ENCODE measurements at regions not wholly inside any gene's neighbourhood (a gene's known extent, or its start where the extent isn't known, plus 50 kb on each side); places are given as distances from the start of the nearest gene placed in this dataset.

DNA sequence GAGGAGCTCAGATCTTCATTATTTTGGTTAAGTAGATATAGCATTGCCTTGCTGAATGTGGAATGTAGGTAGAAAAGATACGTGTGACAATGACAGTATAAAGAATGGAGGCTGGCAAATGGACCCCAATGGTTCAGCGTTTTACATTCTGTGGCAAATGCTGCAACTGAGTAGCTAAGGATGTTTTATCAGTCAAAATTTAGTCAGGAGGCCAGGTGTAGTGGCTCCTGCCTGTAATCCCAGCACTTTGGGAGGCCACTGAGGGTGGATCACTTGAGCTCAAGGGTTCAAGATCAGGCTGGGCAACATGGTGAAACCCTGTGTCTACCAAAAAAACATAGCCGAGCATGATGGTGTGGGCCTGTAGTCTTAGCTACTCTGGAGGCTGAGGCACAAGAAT, 120.5 kb upstream of the GHITM start:
- no peak for TF ChIP-seq ESRRA (IDR thresholded peaks at IDR 0.05; ENCODE audit: borderline replicate concordance, low read length)
- TF ChIP-seq, protein P1, sequence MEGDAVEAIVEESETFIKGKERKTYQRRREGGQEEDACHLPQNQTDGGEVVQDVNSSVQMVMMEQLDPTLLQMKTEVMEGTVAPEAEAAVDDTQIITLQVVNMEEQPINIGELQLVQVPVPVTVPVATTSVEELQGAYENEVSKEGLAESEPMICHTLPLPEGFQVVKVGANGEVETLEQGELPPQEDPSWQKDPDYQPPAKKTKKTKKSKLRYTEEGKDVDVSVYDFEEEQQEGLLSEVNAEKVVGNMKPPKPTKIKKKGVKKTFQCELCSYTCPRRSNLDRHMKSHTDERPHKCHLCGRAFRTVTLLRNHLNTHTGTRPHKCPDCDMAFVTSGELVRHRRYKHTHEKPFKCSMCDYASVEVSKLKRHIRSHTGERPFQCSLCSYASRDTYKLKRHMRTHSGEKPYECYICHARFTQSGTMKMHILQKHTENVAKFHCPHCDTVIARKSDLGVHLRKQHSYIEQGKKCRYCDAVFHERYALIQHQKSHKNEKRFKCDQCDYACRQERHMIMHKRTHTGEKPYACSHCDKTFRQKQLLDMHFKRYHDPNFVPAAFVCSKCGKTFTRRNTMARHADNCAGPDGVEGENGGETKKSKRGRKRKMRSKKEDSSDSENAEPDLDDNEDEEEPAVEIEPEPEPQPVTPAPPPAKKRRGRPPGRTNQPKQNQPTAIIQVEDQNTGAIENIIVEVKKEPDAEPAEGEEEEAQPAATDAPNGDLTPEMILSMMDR (IDR thresholded peaks at IDR 0.05), result no peak
- no peak for TF ChIP-seq EP300 (IDR thresholded peaks at IDR 0.05)
- TF ChIP-seq POLR2A (IDR thresholded peaks at IDR 0.05; ENCODE audit: low read length), result no peak
- no peak for TF ChIP-seq RFX5 (IDR thresholded peaks at IDR 0.05)
- TF ChIP-seq CBX8 (IDR thresholded peaks at IDR 0.05), result no peak
- TF ChIP-seq RCOR1 (IDR thresholded peaks at IDR 0.05; ENCODE audit: low read depth, low read length), result no peak
- TF ChIP-seq, protein P2, sequence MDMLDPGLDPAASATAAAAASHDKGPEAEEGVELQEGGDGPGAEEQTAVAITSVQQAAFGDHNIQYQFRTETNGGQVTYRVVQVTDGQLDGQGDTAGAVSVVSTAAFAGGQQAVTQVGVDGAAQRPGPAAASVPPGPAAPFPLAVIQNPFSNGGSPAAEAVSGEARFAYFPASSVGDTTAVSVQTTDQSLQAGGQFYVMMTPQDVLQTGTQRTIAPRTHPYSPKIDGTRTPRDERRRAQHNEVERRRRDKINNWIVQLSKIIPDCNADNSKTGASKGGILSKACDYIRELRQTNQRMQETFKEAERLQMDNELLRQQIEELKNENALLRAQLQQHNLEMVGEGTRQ (IDR thresholded peaks at IDR 0.05), result no peak
- TF ChIP-seq, protein P3, sequence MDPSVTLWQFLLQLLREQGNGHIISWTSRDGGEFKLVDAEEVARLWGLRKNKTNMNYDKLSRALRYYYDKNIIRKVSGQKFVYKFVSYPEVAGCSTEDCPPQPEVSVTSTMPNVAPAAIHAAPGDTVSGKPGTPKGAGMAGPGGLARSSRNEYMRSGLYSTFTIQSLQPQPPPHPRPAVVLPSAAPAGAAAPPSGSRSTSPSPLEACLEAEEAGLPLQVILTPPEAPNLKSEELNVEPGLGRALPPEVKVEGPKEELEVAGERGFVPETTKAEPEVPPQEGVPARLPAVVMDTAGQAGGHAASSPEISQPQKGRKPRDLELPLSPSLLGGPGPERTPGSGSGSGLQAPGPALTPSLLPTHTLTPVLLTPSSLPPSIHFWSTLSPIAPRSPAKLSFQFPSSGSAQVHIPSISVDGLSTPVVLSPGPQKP (IDR thresholded peaks at IDR 0.05; ENCODE audit: low read depth, low read length), result no peak
- TF ChIP-seq, protein P4, sequence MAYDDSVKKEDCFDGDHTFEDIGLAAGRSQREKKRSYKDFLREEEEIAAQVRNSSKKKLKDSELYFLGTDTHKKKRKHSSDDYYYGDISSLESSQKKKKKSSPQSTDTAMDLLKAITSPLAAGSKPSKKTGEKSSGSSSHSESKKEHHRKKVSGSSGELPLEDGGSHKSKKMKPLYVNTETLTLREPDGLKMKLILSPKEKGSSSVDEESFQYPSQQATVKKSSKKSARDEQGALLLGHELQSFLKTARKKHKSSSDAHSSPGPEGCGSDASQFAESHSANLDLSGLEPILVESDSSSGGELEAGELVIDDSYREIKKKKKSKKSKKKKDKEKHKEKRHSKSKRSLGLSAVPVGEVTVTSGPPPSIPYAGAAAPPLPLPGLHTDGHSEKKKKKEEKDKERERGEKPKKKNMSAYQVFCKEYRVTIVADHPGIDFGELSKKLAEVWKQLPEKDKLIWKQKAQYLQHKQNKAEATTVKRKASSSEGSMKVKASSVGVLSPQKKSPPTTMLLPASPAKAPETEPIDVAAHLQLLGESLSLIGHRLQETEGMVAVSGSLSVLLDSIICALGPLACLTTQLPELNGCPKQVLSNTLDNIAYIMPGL (CRISPR knock-in tag; IDR thresholded peaks at IDR 0.05; ENCODE audit: borderline replicate concordance), result no peak
- TF ChIP-seq TFCP2L1 (CRISPR knock-in tag; IDR thresholded peaks at IDR 0.05), result no peak
- TF ChIP-seq SMC3 (IDR thresholded peaks at IDR 0.05), result no peak
- no peak for TF ChIP-seq CHD2 (IDR thresholded peaks at IDR 0.05; ENCODE audit: low read length, partially characterized antibody)
- TF ChIP-seq ZFP36 (IDR thresholded peaks at IDR 0.05; ENCODE audit: borderline replicate concordance, partially characterized antibody), result no peak

Data from A549 (cell line).